SK-N-SH treated with all-trans-retinoic acid at 6 μM for 48 hours (cell line): ENCODE measurements at regions not wholly inside any gene's neighbourhood (a gene's known extent, or its start where the extent isn't known, plus 50 kb on each side); places are given as distances from the start of the nearest gene placed in this dataset.

Source experiments
- ATAC-seq: fragments of 200-7000 bp; cut with Tn5 transposase; 3 replicates; pipeline ENCODE4 v1.9.1; 2020; ENCODE audit warnings: mild to moderate bottlenecking, moderate library complexity
- ARNTL ChIP-seq: fragments of 450-650 bp; formaldehyde crosslinking; IDR thresholded peaks from 2 replicates; pipeline ENCODE4 v1.5.0; 2020; ENCODE audit warnings: low read depth, mild to moderate bottlenecking, moderate library complexity, borderline replicate concordance
- CREB5 ChIP-seq: fragments of 250-450 bp; sonication (Bioruptor Pico); IDR thresholded peaks from 2 replicates; pipeline ENCODE4 v1.5.1; 2020; ENCODE audit warnings: low read depth, mild to moderate bottlenecking, moderate library complexity
- CSDC2 ChIP-seq: fragments of 250-450 bp; sonication (Bioruptor Pico); IDR thresholded peaks from 2 replicates; pipeline ENCODE4 v1.5.0; 2020; ENCODE audit warnings: mild to moderate bottlenecking, moderate library complexity
- CSRNP3 ChIP-seq: fragments of 250-450 bp; sonication (Bioruptor Pico); IDR thresholded peaks from 2 replicates; pipeline ENCODE4 v1.5.1; 2021; ENCODE audit warnings: mild to moderate bottlenecking, moderate library complexity
- GLIS3 ChIP-seq: fragments of 250-450 bp; sonication (Bioruptor Pico); IDR thresholded peaks from 2 replicates; pipeline ENCODE4 v1.5.0; 2020; ENCODE audit warnings: mild to moderate bottlenecking, moderate library complexity
- ISL1 ChIP-seq: fragments of 250-450 bp; sonication (Bioruptor Pico); IDR thresholded peaks from 2 replicates; pipeline ENCODE4 v2.1.2; 2022; ENCODE audit warnings: mild to moderate bottlenecking, moderate library complexity
- PATZ1 ChIP-seq: fragments of 250-450 bp; sonication (Bioruptor Pico); IDR thresholded peaks from 2 replicates; pipeline ENCODE4 v1.8.0; 2020; ENCODE audit warnings: mild to moderate bottlenecking, moderate library complexity, borderline replicate concordance
- PPARA ChIP-seq: fragments of 250-450 bp; sonication (Bioruptor Pico); IDR thresholded peaks from 2 replicates; pipeline ENCODE4 v1.5.0; 2020; ENCODE audit warnings: mild to moderate bottlenecking, borderline replicate concordance
- SNAI2 ChIP-seq: fragments of 250-450 bp; sonication (Bioruptor Pico); IDR thresholded peaks from 2 replicates; pipeline ENCODE4 v1.5.0; 2020; ENCODE audit warnings: mild to moderate bottlenecking, moderate library complexity
- TSHZ2 ChIP-seq: fragments of 250-450 bp; sonication (Bioruptor Pico); IDR thresholded peaks from 2 replicates; pipeline ENCODE4 v1.5.0; 2020; ENCODE audit warnings: mild to moderate bottlenecking, moderate library complexity
- ZC3H10 ChIP-seq: fragments of 250-450 bp; sonication (Bioruptor Pico); IDR thresholded peaks from 2 replicates; pipeline ENCODE4 v1.5.1; 2021; ENCODE audit warnings: mild to moderate bottlenecking, moderate library complexity
- ZFP3 ChIP-seq: fragments of 250-450 bp; sonication (Bioruptor Pico); IDR thresholded peaks from 2 replicates; pipeline ENCODE4 v1.5.0; 2020; ENCODE audit warnings: mild to moderate bottlenecking, moderate library complexity
- ZFP30 ChIP-seq: fragments of 450-650 bp; formaldehyde crosslinking; IDR thresholded peaks from 2 replicates; pipeline ENCODE4 v1.5.0; 2022; ENCODE audit warnings: mild to moderate bottlenecking, moderate library complexity
- ZNF565 ChIP-seq: fragments of 450-650 bp; formaldehyde crosslinking; conservative IDR thresholded peaks from 2 replicates; pipeline ENCODE4 v1.5.0; 2020; ENCODE audit warnings: low read depth, mild to moderate bottlenecking, moderate library complexity
- ZNF70 ChIP-seq: fragments of 450-650 bp; formaldehyde crosslinking; IDR thresholded peaks from 2 replicates; pipeline ENCODE4 v1.5.0; 2020; ENCODE audit warnings: mild to moderate bottlenecking, moderate library complexity
- ZNF8 ChIP-seq: fragments of 450-650 bp; formaldehyde crosslinking; IDR thresholded peaks from 2 replicates; pipeline ENCODE4 v1.5.0; 2020; ENCODE audit warnings: mild to moderate bottlenecking, moderate library complexity

DNA sequence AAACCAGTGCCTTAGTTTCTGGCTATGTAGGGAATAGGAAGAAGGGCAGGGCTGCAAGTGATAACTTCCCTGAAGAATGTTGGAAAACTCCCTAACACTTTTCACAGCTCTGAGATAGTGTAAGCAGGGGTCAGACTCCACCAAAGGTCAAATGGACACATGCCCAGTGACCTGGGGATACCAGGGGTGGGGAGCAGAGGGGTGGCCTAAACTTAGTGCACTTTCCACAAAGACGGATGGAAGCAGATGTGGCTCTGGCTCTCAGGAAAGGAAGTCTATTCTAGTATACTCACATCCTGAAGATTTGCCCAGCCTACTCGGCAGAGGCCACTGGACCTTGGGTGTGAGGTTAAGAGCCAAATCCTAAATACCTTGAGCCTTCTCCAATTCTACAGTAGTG lies 285.8 kb downstream of the NUAK1 start:
- no peak for ATAC-seq
- no peak for TF ChIP-seq ZFP30 (CRISPR knock-in tag)
- TF ChIP-seq ARNTL (CRISPR knock-in tag), result no peak
- TF ChIP-seq PPARA (CRISPR knock-in tag), result no peak
- TF ChIP-seq, all 23 proteins: peak for 0

DNA sequence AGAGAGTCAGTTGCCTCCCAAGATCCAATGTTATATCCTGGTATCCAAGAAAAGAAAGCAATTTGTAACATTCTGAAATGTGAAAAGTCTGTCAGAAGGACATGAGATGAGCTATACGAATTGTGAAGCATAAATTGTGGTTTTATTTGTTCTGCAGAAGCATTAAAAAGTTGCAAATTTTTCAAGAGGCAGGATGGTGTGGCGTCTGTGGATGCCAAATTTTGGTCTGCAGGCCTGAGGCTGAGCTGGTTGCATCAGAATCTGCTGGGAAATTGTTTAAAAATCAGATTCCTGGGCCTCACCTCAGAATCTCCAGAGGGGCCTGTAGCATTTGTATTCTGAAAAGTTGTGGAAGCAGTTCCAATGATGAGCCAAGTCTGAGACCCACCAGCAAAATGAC lies 284.7 kb downstream of the NUAK1 start:
- TF ChIP-seq GLIS3 (CRISPR knock-in tag), result no peak
- no peak for TF ChIP-seq ISL1 (CRISPR knock-in tag)
- no peak for TF ChIP-seq ZNF8 (CRISPR knock-in tag)
- TF ChIP-seq PATZ1 (CRISPR knock-in tag), result no peak
- TF ChIP-seq CREB5, result no peak
- no peak for TF ChIP-seq TSHZ2
- TF ChIP-seq ZC3H10, result no peak

GRCh38 chr12:105855361-105856047 lies 283.2 kb downstream of the NUAK1 start:
- ATAC-seq, result no peak
- no peak for TF ChIP-seq CSRNP3
- no peak for TF ChIP-seq ZNF565 (CRISPR knock-in tag)
- TF ChIP-seq GLIS3 (CRISPR knock-in tag), result no peak
- no peak for TF ChIP-seq ZC3H10
- TF ChIP-seq PATZ1 (CRISPR knock-in tag), result no peak
- no peak for TF ChIP-seq ZFP3 (CRISPR knock-in tag)
- no peak for TF ChIP-seq ZNF8 (CRISPR knock-in tag)

More for the DNA sequence above, 284.7 kb downstream of the NUAK1 start:
- no peak for ATAC-seq

DNA sequence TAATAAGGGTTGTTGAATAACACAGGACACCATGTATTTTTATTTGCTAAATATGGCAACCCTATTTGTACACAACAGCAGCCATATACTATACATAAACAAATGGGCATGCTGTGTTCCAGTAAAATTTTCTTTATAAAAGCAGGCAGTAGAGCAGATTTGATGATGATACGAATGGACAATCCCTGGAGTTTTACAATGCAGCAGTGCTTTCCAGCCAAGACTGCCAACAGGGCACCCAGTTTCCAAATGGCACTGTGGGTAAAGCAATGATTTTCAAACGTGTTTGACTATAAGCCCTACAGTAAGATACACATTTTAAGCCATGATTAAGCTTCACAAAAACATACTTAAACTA lies 282.7 kb downstream of the NUAK1 start:
- ATAC-seq, result no peak
- TF ChIP-seq ISL1 (CRISPR knock-in tag) (no peak), ZNF70 (CRISPR knock-in tag) (no peak), TSHZ2 (no peak), ARNTL (CRISPR knock-in tag) (no peak), ZNF8 (CRISPR knock-in tag) (no peak), CSRNP3 (no peak), CSDC2 (CRISPR knock-in tag) (no peak), GLIS3 (CRISPR knock-in tag) (no peak), CREB5 (no peak), ZFP30 (CRISPR knock-in tag) (no peak), ZNF565 (CRISPR knock-in tag) (no peak), SNAI2 (no peak)
